ENCODE measurements at regions not wholly inside any gene's neighbourhood (a gene's known extent, or its start where the extent isn't known, plus 50 kb on each side); places are given as distances from the start of the nearest gene placed in this dataset.
"Not testable (repeated sequence)": the region's sequence is repeated elsewhere in the genome, so short reads cannot be mapped to it uniquely, and the experiment has no call there.

DNA sequence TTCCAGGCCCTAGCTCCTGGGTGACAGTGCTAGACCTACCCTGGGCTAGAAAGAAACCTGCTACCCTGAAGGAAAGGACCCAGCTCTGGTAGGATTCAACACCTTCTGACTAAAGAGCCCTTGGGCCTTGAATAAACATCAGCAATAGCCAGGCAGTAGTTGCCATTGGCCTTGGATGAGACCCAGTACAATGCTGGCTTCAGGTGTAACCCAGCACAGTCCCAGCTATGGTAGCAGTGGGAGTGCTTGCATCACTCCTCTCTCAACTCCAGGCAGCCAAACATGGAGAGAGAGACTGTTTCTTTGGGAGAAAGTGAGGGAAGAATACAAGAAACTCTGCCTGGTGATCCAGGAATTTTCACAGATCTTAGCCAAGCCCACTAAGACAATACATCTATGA is 73.5 kb upstream of the CXorf66 start:
- Mint-ChIP-seq H3K4me1 (ENCODE audit: unreplicated experiment) (no peaks in the 10 kb centered on the region), H3K27me3 (ENCODE audit: unreplicated experiment) (no peaks in the 10 kb centered on the region), H3K4me3 (ENCODE audit: unreplicated experiment) (no peak overlapping the region), H3K36me3 (ENCODE audit: low read depth, unreplicated experiment) (no peaks in the 10 kb centered on the region), H3K27ac (ENCODE audit: unreplicated experiment) (no peak overlapping the region), H3K9me3 (ENCODE audit: unreplicated experiment) (no peaks in the 10 kb centered on the region)
- DNase-seq (ENCODE audit: low spot score), result no peak
- TF ChIP-seq, protein P1, sequence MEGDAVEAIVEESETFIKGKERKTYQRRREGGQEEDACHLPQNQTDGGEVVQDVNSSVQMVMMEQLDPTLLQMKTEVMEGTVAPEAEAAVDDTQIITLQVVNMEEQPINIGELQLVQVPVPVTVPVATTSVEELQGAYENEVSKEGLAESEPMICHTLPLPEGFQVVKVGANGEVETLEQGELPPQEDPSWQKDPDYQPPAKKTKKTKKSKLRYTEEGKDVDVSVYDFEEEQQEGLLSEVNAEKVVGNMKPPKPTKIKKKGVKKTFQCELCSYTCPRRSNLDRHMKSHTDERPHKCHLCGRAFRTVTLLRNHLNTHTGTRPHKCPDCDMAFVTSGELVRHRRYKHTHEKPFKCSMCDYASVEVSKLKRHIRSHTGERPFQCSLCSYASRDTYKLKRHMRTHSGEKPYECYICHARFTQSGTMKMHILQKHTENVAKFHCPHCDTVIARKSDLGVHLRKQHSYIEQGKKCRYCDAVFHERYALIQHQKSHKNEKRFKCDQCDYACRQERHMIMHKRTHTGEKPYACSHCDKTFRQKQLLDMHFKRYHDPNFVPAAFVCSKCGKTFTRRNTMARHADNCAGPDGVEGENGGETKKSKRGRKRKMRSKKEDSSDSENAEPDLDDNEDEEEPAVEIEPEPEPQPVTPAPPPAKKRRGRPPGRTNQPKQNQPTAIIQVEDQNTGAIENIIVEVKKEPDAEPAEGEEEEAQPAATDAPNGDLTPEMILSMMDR (IDR thresholded peaks at IDR 0.05; ENCODE audit: unreplicated experiment), result no peak

- H3K27me3 Mint-ChIP-seq (ENCODE audit: unreplicated experiment), result no peaks in the 10 kb centered on the region
- no peak overlapping the region for H3K4me3 Mint-ChIP-seq (ENCODE audit: unreplicated experiment)
- no peaks in the 10 kb centered on the region for H3K36me3 Mint-ChIP-seq (ENCODE audit: low read depth, unreplicated experiment)
- no peak for DNase-seq (ENCODE audit: low spot score)
- TF ChIP-seq, protein P1 (IDR thresholded peaks at IDR 0.05; ENCODE audit: unreplicated experiment), result peak; percentile 41
- no peak overlapping the region for H3K27ac Mint-ChIP-seq (ENCODE audit: unreplicated experiment)
- no peaks in the 10 kb centered on the region for H3K9me3 Mint-ChIP-seq (ENCODE audit: unreplicated experiment)
- no peaks in the 10 kb centered on the region for H3K4me1 Mint-ChIP-seq (ENCODE audit: unreplicated experiment)
Observed at GRCh38 chrX:140034916-140035315, 69.6 kb upstream of the CXorf66 start.

DNA sequence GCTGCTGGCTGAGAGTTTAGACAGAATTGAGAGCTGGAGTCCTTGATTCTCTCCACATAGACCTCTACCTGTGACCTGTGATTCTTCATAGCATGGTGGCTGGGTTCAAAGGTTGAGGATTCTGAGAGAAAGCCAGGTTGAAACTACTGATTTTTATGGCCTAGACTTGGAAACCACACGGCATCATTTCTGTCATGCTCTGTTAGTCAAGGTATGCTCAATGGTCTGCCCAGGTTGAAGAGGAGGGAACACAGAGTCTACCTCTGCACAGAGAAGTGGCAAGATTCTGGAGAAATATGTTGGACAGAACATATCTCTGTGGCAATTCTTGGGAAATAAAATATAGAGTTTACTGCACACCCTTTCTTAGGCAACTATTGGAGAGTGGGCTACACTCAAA is 57.2 kb upstream of the CXorf66 start:
- Mint-ChIP-seq H3K9me3 (ENCODE audit: unreplicated experiment) (no peaks in the 10 kb centered on the region), H3K4me3 (ENCODE audit: unreplicated experiment) (no peak overlapping the region), H3K27me3 (ENCODE audit: unreplicated experiment) (no peaks in the 10 kb centered on the region), H3K4me1 (ENCODE audit: unreplicated experiment) (no peaks in the 10 kb centered on the region), H3K36me3 (ENCODE audit: low read depth, unreplicated experiment) (no peaks in the 10 kb centered on the region), H3K27ac (ENCODE audit: unreplicated experiment) (no peak overlapping the region)
- no peak for DNase-seq (ENCODE audit: low spot score)
- TF ChIP-seq, protein P1 (IDR thresholded peaks at IDR 0.05; ENCODE audit: unreplicated experiment), result no peak

DNA sequence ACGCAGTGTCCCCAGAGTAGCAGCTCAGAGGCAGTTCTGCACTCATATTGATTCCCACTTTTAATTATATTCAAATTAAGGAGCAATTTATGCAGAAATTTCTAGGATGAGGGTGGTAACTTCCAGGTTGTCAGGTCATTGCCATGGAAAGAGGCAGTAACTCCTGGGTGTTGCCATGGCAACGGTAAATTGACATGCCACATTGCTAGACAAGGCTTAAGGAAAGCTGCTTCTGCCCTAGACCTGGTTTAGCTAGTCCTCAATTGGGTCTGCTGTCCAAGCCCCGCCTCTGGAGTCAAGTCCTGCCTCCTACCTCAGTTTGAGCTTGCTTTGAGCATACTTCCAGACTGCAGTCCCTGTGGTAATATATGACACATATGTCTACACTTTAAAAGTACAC is 53.8 kb upstream of the CXorf66 start:
- H3K9me3 Mint-ChIP-seq (ENCODE audit: unreplicated experiment); DNase-seq (ENCODE audit: low spot score); H3K36me3 Mint-ChIP-seq (ENCODE audit: low read depth, unreplicated experiment); H3K4me3 Mint-ChIP-seq (ENCODE audit: unreplicated experiment); H3K4me1 Mint-ChIP-seq (ENCODE audit: unreplicated experiment); H3K27me3 Mint-ChIP-seq (ENCODE audit: unreplicated experiment); H3K27ac Mint-ChIP-seq (ENCODE audit: unreplicated experiment): not testable (repeated sequence)
